Suprapubic skin (tissue), 4 donors: ENCODE measurements at regions not wholly inside any gene's neighbourhood (a gene's known extent, or its start where the extent isn't known, plus 50 kb on each side); places are given as distances from the start of the nearest gene placed in this dataset.

Source experiments
- EP300 ChIP-seq: sonication (generic); formaldehyde crosslinking; IDR thresholded peaks from one replicate; pipeline ENCODE4 v1.6.1; 2017; ENCODE audit warnings: antibody characterized with exemption
- POLR2A ChIP-seq, 2 donors: fragments of 450-650 bp; IDR thresholded peaks; one replicate each; pipeline ENCODE4 v1.6.1; 2017; ENCODE audit warnings: antibody characterized with exemption in 2 of 2, mild to moderate bottlenecking in 2 of 2, moderate library complexity in 2 of 2
- POLR2AphosphoS5 ChIP-seq, 3 donors: sonication (generic); formaldehyde crosslinking; IDR thresholded peaks; one replicate each; pipeline ENCODE4 v1.6.1; 2017; ENCODE audit warnings: antibody characterized with exemption in 3 of 3
- TF ChIP-seq, protein P1 (sequence below), 2 donors: fragments of 200-600 bp in 1 of 2; fragments of 450-650 bp in 1 of 2; sonication (generic) in 1 of 2; IDR thresholded peaks; one replicate each; pipeline ENCODE4 v1.5.1; 2016 to 2019; ENCODE audit warnings: antibody characterized with exemption in 2 of 2, mild to moderate bottlenecking in 1 of 2, moderate library complexity in 1 of 2

DNA sequence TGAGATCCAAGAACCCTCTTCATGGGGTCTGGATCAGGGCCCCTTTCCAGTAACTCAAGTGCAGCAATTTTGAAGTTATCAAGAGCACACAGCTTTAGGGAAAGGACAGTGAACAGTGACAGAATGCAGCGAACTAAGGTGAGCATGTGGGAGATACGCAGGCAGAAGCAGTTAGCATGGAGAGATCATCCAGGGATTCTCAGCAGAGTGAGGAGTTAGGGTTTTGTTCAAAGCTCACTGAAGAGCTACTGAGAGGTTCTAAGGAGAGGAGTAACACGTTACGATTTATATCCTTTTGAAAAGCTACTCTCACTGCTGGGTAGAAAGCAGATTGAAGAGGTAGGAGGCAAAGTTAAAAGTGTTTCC lies 83.6 kb upstream of the MPP7 start:
- TF ChIP-seq, protein P1, sequence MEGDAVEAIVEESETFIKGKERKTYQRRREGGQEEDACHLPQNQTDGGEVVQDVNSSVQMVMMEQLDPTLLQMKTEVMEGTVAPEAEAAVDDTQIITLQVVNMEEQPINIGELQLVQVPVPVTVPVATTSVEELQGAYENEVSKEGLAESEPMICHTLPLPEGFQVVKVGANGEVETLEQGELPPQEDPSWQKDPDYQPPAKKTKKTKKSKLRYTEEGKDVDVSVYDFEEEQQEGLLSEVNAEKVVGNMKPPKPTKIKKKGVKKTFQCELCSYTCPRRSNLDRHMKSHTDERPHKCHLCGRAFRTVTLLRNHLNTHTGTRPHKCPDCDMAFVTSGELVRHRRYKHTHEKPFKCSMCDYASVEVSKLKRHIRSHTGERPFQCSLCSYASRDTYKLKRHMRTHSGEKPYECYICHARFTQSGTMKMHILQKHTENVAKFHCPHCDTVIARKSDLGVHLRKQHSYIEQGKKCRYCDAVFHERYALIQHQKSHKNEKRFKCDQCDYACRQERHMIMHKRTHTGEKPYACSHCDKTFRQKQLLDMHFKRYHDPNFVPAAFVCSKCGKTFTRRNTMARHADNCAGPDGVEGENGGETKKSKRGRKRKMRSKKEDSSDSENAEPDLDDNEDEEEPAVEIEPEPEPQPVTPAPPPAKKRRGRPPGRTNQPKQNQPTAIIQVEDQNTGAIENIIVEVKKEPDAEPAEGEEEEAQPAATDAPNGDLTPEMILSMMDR (IDR thresholded peaks at IDR 0.05), result no peak
- TF ChIP-seq POLR2A (IDR thresholded peaks at IDR 0.05) (no peak), POLR2AphosphoS5 (IDR thresholded peaks at IDR 0.05) (no peak), EP300 (no peak)
